GM21576 (cell line): ENCODE measurements at regions not wholly inside any gene's neighbourhood (a gene's known extent, or its start where the extent isn't known, plus 50 kb on each side); places are given as distances from the start of the nearest gene placed in this dataset.
"Not testable (repeated sequence)": the region's sequence is repeated elsewhere in the genome, so short reads cannot be mapped to it uniquely, and the experiment has no call there.

ENCODE experiments used
- ATAC-seq: cut with Tn5 transposase; IDR thresholded peaks from one replicate; pipeline ENCODE4 v1.9.1; 2021; ENCODE audit warnings: mild to moderate bottlenecking, moderate library complexity; ENCODE audit not compliant: unreplicated experiment

- ATAC-seq, result no peak
These were observed 67.2 kb upstream of the ARHGAP29 start for GRCh38 chr1:94304553-94304952.

GRCh38 chr1:94303005-94303404, 65.6 kb upstream of the ARHGAP29 start:
- ATAC-seq, result no peak

DNA sequence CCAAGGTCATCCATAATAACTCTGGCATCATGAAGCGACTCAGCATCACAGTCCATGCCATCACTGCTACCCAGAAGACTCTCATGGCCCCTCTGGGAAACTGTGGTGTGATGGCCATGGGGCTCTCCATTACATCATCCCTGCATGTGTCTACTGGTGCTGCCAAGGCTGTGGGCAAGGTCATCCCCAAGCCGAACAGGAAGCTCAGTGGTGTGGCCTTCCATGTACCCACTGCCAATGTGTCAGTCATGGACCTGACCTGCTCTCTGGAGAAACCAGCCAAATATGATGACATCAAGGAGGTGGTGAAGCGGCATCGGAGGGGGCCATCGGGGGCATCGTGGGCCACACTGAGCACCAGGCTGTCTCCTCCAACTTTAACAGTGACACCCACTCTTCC, 65.1 kb upstream of the ARHGAP29 start:
- no peak for ATAC-seq

DNA sequence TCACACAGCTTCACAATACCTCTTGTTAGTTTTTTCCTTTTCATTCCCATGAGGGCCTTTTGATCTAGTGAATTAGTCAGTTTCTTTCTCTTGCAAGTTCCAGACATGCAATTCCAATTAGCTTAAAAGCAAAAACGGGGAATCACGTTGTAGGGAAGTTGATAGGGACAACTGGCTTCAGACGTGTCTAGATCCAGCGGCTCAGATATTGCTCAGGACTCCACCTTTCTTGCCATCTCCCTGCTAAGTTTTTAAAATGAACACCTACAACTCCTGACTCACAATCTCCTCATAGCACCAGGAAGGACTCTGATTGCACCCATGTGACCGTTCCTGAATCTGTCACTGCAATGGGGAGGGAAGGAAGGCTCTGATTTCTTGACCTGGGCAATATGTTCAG, 63.8 kb upstream of the ARHGAP29 start:
- ATAC-seq, result no peak

- ATAC-seq, result no peak
These were observed 63.3 kb upstream of the ARHGAP29 start for GRCh38 chr1:94300731-94301130.

- ATAC-seq, result no peak
These were observed 62.5 kb upstream of the ARHGAP29 start for GRCh38 chr1:94299627-94300553.

- no peak for ATAC-seq
These were observed 61.5 kb upstream of the ARHGAP29 start for GRCh38 chr1:94298861-94299260.

DNA sequence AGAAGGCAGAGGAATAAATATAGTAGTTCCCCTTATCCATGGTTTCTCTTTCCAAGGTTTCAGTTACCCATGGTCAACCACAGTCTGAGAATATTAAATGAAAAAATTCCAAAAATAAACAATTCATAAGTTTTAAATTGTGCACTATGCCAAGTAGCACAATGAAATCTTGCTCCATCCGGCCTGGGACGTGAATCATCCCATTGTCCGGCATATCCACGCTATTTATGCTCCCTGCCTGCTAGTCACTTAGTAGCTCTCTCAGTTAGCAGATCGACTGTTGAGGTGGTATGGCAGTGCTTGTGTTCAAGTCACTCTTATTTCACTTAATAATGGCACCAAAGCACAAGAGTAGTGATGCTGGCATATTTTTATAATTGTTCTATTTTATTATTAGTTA, 58.6 kb upstream of the ARHGAP29 start:
- ATAC-seq, result no peak

DNA sequence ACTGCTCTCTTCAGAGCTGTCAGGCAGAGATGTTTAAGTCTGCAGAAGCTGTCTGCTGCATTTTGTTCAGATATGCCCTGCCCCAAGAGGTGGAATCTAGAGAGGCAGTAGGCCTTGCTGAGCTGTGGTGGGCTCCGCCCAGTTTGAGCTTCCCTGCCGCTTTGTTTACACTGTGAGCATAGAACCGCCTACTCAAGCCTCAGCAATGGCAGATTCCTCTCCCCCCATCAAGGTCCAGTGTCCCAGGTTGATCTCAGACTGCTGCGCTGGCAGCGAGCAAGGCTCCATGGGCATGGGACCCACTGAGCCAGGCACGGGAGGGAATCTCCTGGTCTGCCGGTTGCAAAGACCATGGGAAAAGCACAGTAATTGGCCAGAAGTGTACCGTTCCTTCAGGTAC, 55.6 kb upstream of the ARHGAP29 start:
- ATAC-seq, result not testable (repeated sequence)

DNA sequence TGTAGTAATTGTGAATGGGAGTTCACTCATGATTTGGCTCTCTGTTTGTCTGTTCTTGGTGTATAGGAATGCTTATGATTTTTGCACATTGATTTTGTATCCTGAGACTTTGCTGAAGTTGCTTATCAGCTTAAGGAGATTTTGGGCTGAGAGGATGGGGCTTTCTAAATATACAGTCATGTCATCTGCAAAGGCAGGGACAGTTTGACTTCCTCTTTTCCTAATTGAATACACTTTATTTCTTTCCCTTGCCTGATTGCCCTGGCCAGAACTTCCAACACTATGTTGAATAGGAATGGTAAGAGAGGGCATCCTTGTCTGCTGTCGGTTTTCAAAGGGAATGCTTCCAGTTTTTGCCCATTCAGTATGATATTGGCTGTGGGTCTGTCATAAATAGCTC, 51.9 kb upstream of the ARHGAP29 start:
- not testable (repeated sequence) for ATAC-seq
